ENCODE measurements at regions not wholly inside any gene's neighbourhood (a gene's known extent, or its start where the extent isn't known, plus 50 kb on each side); places are given as distances from the start of the nearest gene placed in this dataset.

GRCh38 chr3:162487138-162487537 is 990.5 kb downstream of the OTOL1 start:
- Histone ChIP-seq H3K79me2 (ENCODE audit: low read depth) (no peaks in the 10 kb centered on the region), H3F3A (ENCODE audit: low read depth) (no peaks in the 10 kb centered on the region), H3K36me3 (no peaks in the 10 kb centered on the region), H3K9ac (no peak overlapping the region), H3K9me3 (ENCODE audit: low read depth) (no peaks in the 10 kb centered on the region), H3K27ac (no peak overlapping the region), H4K20me1 (ENCODE audit: low read depth) (no peaks in the 10 kb centered on the region), H2AFZ (replicated peaks) (no peak overlapping the region), H3K4me1 (no peaks in the 10 kb centered on the region), H3K27me3 (no peaks in the 10 kb centered on the region), H3K4me3 (no peak overlapping the region), H3K4me2 (no peak overlapping the region)
- Mint-ChIP-seq H3K4me1 (peaks cover 4% of the 10 kb centered on the region), H3K9me3 (peaks cover 3% of the 10 kb centered on the region), H3K27me3 (ENCODE audit: insufficient read depth, low read depth) (no peaks in the 10 kb centered on the region), H3K36me3 (no peaks in the 10 kb centered on the region), H3K4me3 (no peak overlapping the region), H3K27ac (no peak overlapping the region)
- TF ChIP-seq CTCF (IDR thresholded peaks at IDR 0.05) = no peak
- no peak for DNase-seq (ENCODE audit: low spot score)

GRCh38 chr3:162489853-162490252 is 993.2 kb downstream of the OTOL1 start:
- peak; percentile 21 for DNase-seq (ENCODE audit: low spot score)
- H3K4me3 ChIP-seq = no peak overlapping the region
- Mint-ChIP-seq H3K36me3 (no peaks in the 10 kb centered on the region), H3K9me3 (peaks cover 6% of the 10 kb centered on the region), H3K27me3 (ENCODE audit: insufficient read depth, low read depth) (no peaks in the 10 kb centered on the region), H3K4me1 (peaks cover 15% of the 10 kb centered on the region), H3K4me3 (no peak overlapping the region), H3K27ac (no peak overlapping the region)
- no peaks in the 10 kb centered on the region for H3K79me2 ChIP-seq (ENCODE audit: low read depth)
- H4K20me1 ChIP-seq (ENCODE audit: low read depth) = no peaks in the 10 kb centered on the region
- H3K9ac ChIP-seq = no peak overlapping the region
- H3K4me2 ChIP-seq = no peak overlapping the region
- no peaks in the 10 kb centered on the region for H3K4me1 ChIP-seq
- no peaks in the 10 kb centered on the region for H3K27me3 ChIP-seq
- H2AFZ ChIP-seq (replicated peaks) = no peak overlapping the region
- H3F3A ChIP-seq (ENCODE audit: low read depth) = no peaks in the 10 kb centered on the region
- no peaks in the 10 kb centered on the region for H3K36me3 ChIP-seq
- H3K9me3 ChIP-seq (ENCODE audit: low read depth) = no peaks in the 10 kb centered on the region
- TF ChIP-seq CTCF (IDR thresholded peaks at IDR 0.05) (peak; percentile 36), EZH2phosphoT487 (IDR thresholded peaks at IDR 0.05) (no peak), EZH2 (IDR thresholded peaks at IDR 0.05) (no peak)
- H3K27ac ChIP-seq = no peak overlapping the region

GRCh38 chr3:162491952-162492351 is 995.3 kb downstream of the OTOL1 start:
- Mint-ChIP-seq H3K4me3 (no peak overlapping the region), H3K27me3 (ENCODE audit: insufficient read depth, low read depth) (no peaks in the 10 kb centered on the region), H3K4me1 (peaks cover 15% of the 10 kb centered on the region), H3K27ac (no peak overlapping the region), H3K9me3 (peaks cover 6% of the 10 kb centered on the region), H3K36me3 (no peaks in the 10 kb centered on the region)
- Histone ChIP-seq H3K79me2 (ENCODE audit: low read depth) (no peaks in the 10 kb centered on the region), H2AFZ (replicated peaks) (no peak overlapping the region), H3F3A (ENCODE audit: low read depth) (no peaks in the 10 kb centered on the region), H3K4me3 (no peak overlapping the region), H3K36me3 (no peaks in the 10 kb centered on the region), H3K9me3 (ENCODE audit: low read depth) (no peaks in the 10 kb centered on the region), H3K27ac (no peak overlapping the region), H4K20me1 (ENCODE audit: low read depth) (no peaks in the 10 kb centered on the region), H3K4me2 (no peak overlapping the region), H3K27me3 (no peaks in the 10 kb centered on the region), H3K4me1 (no peaks in the 10 kb centered on the region), H3K9ac (no peak overlapping the region)
- TF ChIP-seq CTCF (IDR thresholded peaks at IDR 0.05) = no peak
- no peak for TF ChIP-seq EZH2 (IDR thresholded peaks at IDR 0.05)
- no peak for TF ChIP-seq EZH2phosphoT487 (IDR thresholded peaks at IDR 0.05)
- DNase-seq (ENCODE audit: low spot score) = no peak
